GM13976 (cell line): ENCODE measurements at regions not wholly inside any gene's neighbourhood (a gene's known extent, or its start where the extent isn't known, plus 50 kb on each side); places are given as distances from the start of the nearest gene placed in this dataset.

Experiments
- DNase-seq: peaks from one replicate; pipeline ENCODE4 v3.0.0; 2012; ENCODE audit warnings: low spot score
- in situ Hi-C: fragments of 300-500 bp; cut with MboI; formaldehyde crosslinking; loops from one replicate; pipeline ENCODE4 v1.12.0; 2022; ENCODE audit warnings: low sequenced_read_pairs, mixed read lengths, inconsistent platforms; ENCODE audit not compliant: unreplicated experiment
- TF ChIP-seq, protein P1 (sequence below): IDR thresholded peaks from 2 replicates; pipeline ENCODE4 v1.5.1; 2012; ENCODE audit warnings: borderline replicate concordance, mild to moderate bottlenecking; ENCODE audit not compliant: insufficient read depth; ENCODE audit errors: extremely low read depth, missing control alignments, control extremely low read depth

DNA sequence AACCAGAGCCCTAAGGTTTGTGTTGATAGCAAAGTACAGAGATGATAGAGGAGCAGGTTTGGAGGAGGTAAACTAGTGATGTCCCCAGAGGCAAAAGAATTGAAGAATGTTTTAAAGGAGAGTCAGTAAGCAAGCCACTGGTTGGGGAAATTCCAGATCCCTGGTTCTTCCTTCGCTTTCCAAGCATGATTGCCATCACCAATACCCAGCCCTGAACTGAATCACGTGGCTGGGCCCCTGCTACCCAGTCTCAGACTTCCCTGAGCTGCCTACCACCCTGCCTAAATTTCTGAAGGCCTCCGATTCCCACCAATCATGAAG, 95.3 kb upstream of the FOXN2 start:
- in situ Hi-C loops: no loop called here

DNA sequence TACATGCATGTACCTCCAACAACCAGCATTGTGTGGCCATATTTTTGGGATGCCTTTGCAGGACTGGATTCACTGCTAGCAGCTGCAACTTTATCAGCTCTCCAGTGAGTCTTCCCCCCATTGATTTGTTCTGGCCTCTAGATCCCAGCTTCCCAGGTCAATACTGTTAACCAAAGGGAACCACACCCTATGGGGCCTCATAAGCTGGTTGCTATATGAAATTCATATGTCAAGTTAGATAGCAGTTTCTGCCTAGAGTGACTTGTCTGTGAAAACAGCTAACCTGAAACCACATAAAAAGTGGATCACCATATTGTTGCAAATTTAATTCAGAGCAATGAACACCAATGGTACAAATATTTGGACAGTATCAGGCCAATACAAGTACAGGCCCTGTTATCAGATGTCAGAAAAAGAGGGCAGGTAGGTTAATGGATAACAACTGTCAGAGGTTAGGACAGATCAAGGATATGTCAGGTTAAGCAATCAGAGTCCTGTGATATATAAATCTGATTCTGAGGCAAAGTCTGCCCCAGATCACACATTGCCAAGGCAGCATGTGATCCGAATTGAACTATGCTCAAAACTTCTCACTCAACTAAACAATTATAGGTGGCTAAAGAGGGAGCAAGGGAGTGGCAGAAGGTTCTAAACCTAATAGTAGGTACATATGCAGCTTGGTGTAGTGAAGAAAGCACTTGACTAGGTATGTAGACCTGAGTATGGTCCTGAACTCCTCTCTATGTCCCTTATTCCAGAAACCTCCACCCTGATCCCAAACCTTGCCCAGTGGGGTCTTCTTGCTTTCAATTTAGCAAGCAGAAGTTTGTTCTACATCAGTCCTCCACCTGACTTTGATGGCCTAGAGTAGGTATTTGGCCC, 94.7 kb upstream of the FOXN2 start:
- in situ Hi-C loops: no loop called here
- no peak for DNase-seq
- TF ChIP-seq, protein P1, sequence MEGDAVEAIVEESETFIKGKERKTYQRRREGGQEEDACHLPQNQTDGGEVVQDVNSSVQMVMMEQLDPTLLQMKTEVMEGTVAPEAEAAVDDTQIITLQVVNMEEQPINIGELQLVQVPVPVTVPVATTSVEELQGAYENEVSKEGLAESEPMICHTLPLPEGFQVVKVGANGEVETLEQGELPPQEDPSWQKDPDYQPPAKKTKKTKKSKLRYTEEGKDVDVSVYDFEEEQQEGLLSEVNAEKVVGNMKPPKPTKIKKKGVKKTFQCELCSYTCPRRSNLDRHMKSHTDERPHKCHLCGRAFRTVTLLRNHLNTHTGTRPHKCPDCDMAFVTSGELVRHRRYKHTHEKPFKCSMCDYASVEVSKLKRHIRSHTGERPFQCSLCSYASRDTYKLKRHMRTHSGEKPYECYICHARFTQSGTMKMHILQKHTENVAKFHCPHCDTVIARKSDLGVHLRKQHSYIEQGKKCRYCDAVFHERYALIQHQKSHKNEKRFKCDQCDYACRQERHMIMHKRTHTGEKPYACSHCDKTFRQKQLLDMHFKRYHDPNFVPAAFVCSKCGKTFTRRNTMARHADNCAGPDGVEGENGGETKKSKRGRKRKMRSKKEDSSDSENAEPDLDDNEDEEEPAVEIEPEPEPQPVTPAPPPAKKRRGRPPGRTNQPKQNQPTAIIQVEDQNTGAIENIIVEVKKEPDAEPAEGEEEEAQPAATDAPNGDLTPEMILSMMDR: no peak

More for the DNA sequence above, 95.3 kb upstream of the FOXN2 start:
- no peak for DNase-seq
- TF ChIP-seq, protein P1: no peak

DNA sequence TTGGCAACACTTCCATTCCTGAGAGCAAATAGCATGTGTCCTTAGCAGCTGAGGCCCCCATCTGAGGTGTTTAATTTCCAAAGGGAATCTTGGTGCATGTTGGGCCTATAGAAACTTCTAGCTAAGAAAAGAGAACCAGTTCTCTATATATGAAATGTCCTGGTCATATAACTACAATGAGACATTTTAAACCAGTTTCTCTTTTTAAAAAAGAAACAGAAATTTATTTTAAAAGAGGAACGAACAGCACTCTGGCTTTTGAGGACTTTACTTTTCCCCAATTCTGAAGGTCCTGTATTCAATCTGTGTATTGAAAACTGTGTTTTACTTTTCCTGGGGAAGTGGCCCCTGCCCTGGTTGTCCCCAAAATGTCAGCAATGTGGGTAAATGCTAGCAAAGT, 94.0 kb upstream of the FOXN2 start:
- in situ Hi-C loops: no loop called here
- TF ChIP-seq, protein P1: no peak
- DNase-seq: no peak

DNA sequence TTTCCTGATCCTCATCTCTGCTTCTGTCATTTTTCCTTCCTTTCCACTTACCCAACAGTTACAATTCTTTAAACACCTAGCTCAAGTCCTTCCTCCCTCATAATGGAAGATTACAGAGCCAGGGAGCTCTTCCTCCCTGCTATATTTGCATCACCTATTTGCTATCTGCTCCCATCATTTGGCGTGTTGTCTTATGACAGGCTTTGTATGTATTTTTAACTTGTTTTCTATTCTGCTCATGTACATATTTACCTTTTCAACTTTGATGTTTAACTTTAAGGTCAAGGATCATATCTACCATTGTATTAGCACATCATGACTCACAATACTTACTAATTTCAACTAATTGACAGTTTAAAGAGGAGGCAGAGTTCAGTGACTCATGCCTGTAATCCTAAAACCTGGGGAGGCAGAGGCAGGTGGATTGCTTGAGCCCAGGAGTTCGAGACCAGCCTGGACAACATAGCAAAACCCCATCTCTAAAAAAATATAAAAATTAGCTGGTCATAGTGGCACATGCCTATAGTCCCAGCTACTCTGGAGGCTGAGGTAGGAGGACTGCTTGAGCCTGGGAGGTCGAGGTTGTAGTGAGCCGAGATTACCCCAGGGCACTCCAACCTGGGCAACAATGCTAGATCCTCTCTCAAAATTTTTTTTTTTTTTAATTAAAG, 92.5 kb upstream of the FOXN2 start:
- in situ Hi-C loops: no loop called here
- no peak for DNase-seq
- TF ChIP-seq, protein P1: no peak

DNA sequence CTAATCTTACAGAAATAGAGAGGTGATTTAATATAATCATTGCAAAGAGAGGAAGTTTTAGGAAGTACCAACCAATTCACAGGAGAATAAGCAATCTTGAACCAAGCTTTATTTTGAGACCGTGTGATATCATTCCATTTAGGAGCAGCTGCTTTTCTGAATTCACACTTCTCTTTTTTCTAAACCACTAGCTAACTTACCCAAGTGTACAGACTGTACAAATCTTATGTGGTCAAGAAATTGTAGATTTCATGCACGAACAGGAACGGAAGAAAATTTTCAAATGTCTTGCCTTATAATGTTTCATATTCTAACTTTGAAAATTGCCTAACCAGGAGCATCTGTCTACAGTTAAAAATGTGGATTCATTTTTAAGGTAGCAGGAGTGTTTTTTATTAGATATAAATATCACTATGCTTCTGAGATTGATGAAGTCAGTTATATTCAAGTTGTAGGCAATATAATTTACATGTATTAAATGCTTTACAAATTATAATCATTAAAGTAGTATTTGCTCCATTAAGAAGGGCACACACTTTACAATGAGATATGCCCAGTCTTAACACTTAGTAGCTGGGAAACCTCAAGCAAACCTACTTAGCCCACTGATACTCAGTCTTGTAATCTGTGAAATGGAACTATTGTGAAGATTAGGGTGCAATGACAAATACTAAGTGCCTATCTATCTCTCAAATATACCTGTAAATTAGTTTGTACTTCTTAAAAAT, 86.7 kb upstream of the FOXN2 start:
- in situ Hi-C loops: no loop called here
- TF ChIP-seq, protein P1: no peak
- peak; percentile 43 for DNase-seq

DNA sequence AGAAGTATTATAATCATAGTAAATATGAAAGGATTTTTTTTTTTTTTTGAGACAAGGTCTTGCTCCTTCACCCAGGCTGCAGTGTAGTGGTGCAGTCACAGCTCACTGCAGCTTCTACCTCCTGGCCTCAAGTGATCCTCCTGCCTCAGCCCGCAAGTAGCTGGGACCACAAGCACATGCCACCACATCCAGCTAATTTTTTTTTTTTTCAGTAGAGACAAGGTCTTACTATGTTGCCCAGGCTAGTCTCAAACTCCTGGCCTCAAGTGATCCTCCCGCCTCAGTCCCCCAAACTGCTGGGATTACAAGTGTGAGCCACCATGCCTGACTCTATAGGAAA, 86.2 kb upstream of the FOXN2 start:
- in situ Hi-C loops: no loop called here
- TF ChIP-seq, protein P1: no peak
- no peak for DNase-seq
